Fibroblast of lung (primary cell): ENCODE measurements at regions not wholly inside any gene's neighbourhood (a gene's known extent, or its start where the extent isn't known, plus 50 kb on each side); places are given as distances from the start of the nearest gene placed in this dataset.
"Not testable (repeated sequence)": the region's sequence is repeated elsewhere in the genome, so short reads cannot be mapped to it uniquely, and the experiment has no call there.

ENCODE experiments used
- DNase-seq, 2 donors: peaks; one replicate each; pipeline versions ENCODE4 v3.0.0 to v3.0.0-alpha.2; 2010; ENCODE audit warnings: low read depth in 2 of 2
- H2AFZ ChIP-seq: 2 replicates; pipeline ENCODE4 v1.5.1; 2012; ENCODE audit warnings: low read length, control low read depth, inconsistent platforms
- H3K27ac ChIP-seq: 2 replicates; pipeline ENCODE4 v1.5.1; 2011; ENCODE audit warnings: low read length, control low read depth; ENCODE audit not compliant: insufficient read depth
- H3K27me3 ChIP-seq: 2 replicates; pipeline ENCODE4 v1.5.1; 2011; ENCODE audit warnings: mild to moderate bottlenecking, low read length; ENCODE audit not compliant: control insufficient read depth, insufficient read depth
- H3K36me3 ChIP-seq: 2 replicates; pipeline ENCODE4 v1.5.1; 2011; ENCODE audit warnings: low read length; ENCODE audit not compliant: control insufficient read depth, insufficient read depth
- H3K4me1 ChIP-seq: 2 replicates; pipeline ENCODE4 v1.5.1; 2011; ENCODE audit warnings: low read length; ENCODE audit not compliant: control insufficient read depth, insufficient read depth; ENCODE audit errors: extremely low read depth
- H3K4me2 ChIP-seq: 2 replicates; pipeline ENCODE4 v1.5.1; 2011; ENCODE audit warnings: low read length, control low read depth; ENCODE audit not compliant: insufficient read depth; ENCODE audit errors: extremely low read depth
- H3K4me3 ChIP-seq, 4 experiments: fragments of 200-600 bp in 1 of 4; sonication (generic) in 1 of 4; replicated peaks in 1 of 4; 2 replicates each; pipeline ENCODE4 v1.5.1; 2011 to 2016; ENCODE audit warnings: low read length in 4 of 4, low read depth in 3 of 4, mild to moderate bottlenecking in 3 of 4, control low read depth in 2 of 4, inconsistent platforms in 1 of 4, mixed read lengths in 1 of 4; ENCODE audit not compliant: insufficient read depth in 1 of 4; ENCODE audit errors: control extremely low read depth in 1 of 4
- H3K79me2 ChIP-seq: 2 replicates; pipeline ENCODE4 v1.5.1; 2012; ENCODE audit warnings: mild to moderate bottlenecking, low read length, inconsistent platforms; ENCODE audit not compliant: control insufficient read depth, insufficient read depth
- H3K9ac ChIP-seq: 2 replicates; pipeline ENCODE4 v1.5.1; 2011; ENCODE audit warnings: mild to moderate bottlenecking, low read length, control low read depth; ENCODE audit not compliant: insufficient read depth
- H3K9me3 ChIP-seq: 2 replicates; pipeline ENCODE4 v1.5.1; 2012; ENCODE audit warnings: low read depth, low read length; ENCODE audit not compliant: control insufficient read depth, insufficient read depth
- H4K20me1 ChIP-seq: 2 replicates; pipeline ENCODE4 v1.5.1; 2011; ENCODE audit warnings: low read length; ENCODE audit not compliant: control insufficient read depth, insufficient read depth; ENCODE audit errors: extremely low read depth
- EZH2 ChIP-seq: IDR thresholded peaks from 2 replicates; pipeline ENCODE4 v1.5.1; 2012; ENCODE audit warnings: low read length, control low read depth, mild to moderate bottlenecking; ENCODE audit errors: missing control alignments
- TF ChIP-seq, protein P1 (sequence below), 2 donors: IDR thresholded peaks in 1 of 2; conservative IDR thresholded peaks in 1 of 2; 1 replicate in 1 of 2; 2 replicates in 1 of 2; pipeline ENCODE4 v1.5.1; 2011 to 2012; ENCODE audit warnings: low read length in 2 of 2, control low read depth in 1 of 2, inconsistent platforms in 1 of 2, low read depth in 1 of 2, mild to moderate bottlenecking in 1 of 2

DNA sequence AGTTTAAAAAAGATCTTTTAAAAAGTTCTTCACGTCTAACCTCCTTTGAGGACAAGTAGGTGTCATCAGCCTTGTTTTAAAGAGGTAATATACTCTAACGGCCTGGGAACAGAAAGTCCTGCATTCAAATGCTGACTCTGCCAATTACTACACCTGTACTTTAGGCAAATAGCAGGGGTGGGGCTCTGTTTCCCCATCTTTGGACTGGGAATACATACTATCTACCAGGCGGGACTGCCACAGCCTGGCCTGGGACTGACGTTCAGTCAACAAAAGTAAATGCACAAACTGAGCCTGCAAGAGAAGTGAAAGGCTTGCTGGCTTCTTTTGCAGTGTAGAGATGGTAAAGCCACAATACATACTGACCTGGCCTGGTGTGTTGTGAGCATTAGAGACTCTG lies 107.6 kb upstream of the SPATA12 start:
- Histone ChIP-seq H3K79me2 (no peaks in the 10 kb centered on the region), H3K4me3 (no peak overlapping the region), H3K9me3 (no peaks in the 10 kb centered on the region), H3K27ac (no peak overlapping the region), H3K4me2 (no peak overlapping the region), H3K9ac (no peak overlapping the region), H2AFZ (no peak overlapping the region), H3K36me3 (no peaks in the 10 kb centered on the region), H4K20me1 (no peaks in the 10 kb centered on the region), H3K4me1 (no peaks in the 10 kb centered on the region), H3K27me3 (no peaks in the 10 kb centered on the region)
- no peak for TF ChIP-seq EZH2
- TF ChIP-seq, protein P1, sequence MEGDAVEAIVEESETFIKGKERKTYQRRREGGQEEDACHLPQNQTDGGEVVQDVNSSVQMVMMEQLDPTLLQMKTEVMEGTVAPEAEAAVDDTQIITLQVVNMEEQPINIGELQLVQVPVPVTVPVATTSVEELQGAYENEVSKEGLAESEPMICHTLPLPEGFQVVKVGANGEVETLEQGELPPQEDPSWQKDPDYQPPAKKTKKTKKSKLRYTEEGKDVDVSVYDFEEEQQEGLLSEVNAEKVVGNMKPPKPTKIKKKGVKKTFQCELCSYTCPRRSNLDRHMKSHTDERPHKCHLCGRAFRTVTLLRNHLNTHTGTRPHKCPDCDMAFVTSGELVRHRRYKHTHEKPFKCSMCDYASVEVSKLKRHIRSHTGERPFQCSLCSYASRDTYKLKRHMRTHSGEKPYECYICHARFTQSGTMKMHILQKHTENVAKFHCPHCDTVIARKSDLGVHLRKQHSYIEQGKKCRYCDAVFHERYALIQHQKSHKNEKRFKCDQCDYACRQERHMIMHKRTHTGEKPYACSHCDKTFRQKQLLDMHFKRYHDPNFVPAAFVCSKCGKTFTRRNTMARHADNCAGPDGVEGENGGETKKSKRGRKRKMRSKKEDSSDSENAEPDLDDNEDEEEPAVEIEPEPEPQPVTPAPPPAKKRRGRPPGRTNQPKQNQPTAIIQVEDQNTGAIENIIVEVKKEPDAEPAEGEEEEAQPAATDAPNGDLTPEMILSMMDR (conservative IDR thresholded peaks at IDR 0.05 in 1 of 2, IDR thresholded peaks at IDR 0.05 in 1 of 2; ENCODE audit: low read depth in 1 of 2, low read length in 2 of 2) = no peak
- no peak for DNase-seq

DNA sequence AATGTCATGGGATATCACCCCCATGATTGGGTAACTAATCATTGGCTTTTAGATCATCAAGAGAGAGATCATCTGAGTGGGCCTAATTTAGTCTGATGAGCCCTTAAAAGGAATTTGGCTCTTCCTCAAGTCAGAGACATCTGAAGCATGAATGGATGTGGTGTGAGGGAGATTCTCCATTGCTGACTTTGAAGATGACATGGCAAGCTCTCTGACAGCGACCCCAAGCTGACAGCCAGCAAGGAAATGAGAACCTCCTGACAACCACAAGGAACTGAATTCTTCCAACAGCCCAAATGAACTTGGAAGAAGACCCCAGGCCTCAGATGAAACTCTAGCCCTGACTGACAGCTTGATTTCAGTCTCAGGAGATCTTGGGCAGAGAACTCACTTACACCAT lies 108.4 kb upstream of the SPATA12 start:
- Histone ChIP-seq H3K9me3 (no peaks in the 10 kb centered on the region), H3K27me3 (no peaks in the 10 kb centered on the region), H4K20me1 (no peaks in the 10 kb centered on the region), H3K9ac (no peak overlapping the region), H3K4me2 (no peak overlapping the region), H3K27ac (no peak overlapping the region), H3K79me2 (no peaks in the 10 kb centered on the region), H3K36me3 (no peaks in the 10 kb centered on the region), H3K4me1 (no peaks in the 10 kb centered on the region), H2AFZ (no peak overlapping the region), H3K4me3 (no peak overlapping the region)
- DNase-seq = no peak
- TF ChIP-seq EZH2 = no peak
- TF ChIP-seq, protein P1 (conservative IDR thresholded peaks at IDR 0.05 in 1 of 2, IDR thresholded peaks at IDR 0.05 in 1 of 2; ENCODE audit: low read depth in 1 of 2, low read length in 2 of 2) = no peak

DNA sequence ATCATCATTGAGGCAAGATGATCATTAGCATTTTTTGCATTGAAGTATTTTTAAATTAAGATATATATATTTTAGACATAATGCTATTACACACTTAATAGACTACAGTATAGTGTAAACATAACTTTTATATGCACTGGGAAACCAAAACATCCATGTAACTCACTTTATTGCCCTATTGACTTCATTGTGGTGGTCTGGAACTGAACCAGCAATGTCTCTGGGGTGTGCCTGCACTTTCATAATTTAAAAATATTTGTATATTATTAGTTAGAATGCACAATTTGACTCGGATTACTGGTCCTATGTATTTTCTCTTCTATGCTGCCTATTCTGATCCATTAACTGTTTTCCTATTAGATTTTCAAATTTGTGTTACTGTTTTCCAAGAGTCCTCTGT lies 109.1 kb upstream of the SPATA12 start:
- Histone ChIP-seq H3K9me3 (no peaks in the 10 kb centered on the region), H2AFZ (no peak overlapping the region), H3K79me2 (no peaks in the 10 kb centered on the region), H3K9ac (no peak overlapping the region), H3K4me1 (no peaks in the 10 kb centered on the region), H3K27ac (no peak overlapping the region), H3K4me3 (no peak overlapping the region), H3K36me3 (no peaks in the 10 kb centered on the region), H3K27me3 (no peaks in the 10 kb centered on the region), H3K4me2 (no peak overlapping the region), H4K20me1 (no peaks in the 10 kb centered on the region)
- DNase-seq = no peak
- TF ChIP-seq, protein P1 (conservative IDR thresholded peaks at IDR 0.05 in 1 of 2, IDR thresholded peaks at IDR 0.05 in 1 of 2; ENCODE audit: low read depth in 1 of 2, low read length in 2 of 2) = no peak
- no peak for TF ChIP-seq EZH2

DNA sequence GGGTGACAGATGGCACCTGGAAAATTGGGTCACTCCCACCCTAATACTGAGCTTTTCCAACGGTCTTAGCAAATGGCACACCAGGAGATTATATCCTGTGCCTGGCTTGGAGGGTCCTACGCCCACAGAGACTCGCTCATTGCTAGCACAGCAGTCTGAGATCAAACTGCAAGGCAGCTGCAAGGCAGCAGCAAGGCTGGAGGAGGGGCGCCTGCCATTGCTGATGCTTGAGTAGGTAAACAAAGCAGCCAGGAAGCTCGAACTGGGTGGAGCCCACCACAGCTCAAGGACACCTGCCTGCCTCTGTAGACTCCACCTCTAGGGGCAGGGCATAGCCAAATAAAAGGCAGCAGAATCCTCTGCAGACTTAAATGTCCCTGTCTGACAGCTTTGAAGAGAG lies 115.1 kb upstream of the SPATA12 start:
- not testable (repeated sequence) for H3K27ac ChIP-seq, H2AFZ ChIP-seq, H3K4me1 ChIP-seq, H3K4me3 ChIP-seq, H3K27me3 ChIP-seq, H3K79me2 ChIP-seq, H3K36me3 ChIP-seq, DNase-seq, H3K9me3 ChIP-seq, H4K20me1 ChIP-seq, H3K9ac ChIP-seq, H3K4me2 ChIP-seq
